Activated T-helper 1 cell treated with anti-CD3 and anti-CD28 coated beads, Interleukin-12 subunit alpha, Interleukin-12 subunit beta, Interleukin-2, Interleukin-4 antibody, amounts not matched to agents 30 ng/mL and 10 ng/mL and 1 ng/mL, durations not matched to agents 14 hours and 24 hours and 36 hours (primary cell): ENCODE measurements at regions not wholly inside any gene's neighbourhood (a gene's known extent, or its start where the extent isn't known, plus 50 kb on each side); places are given as distances from the start of the nearest gene placed in this dataset.

Source experiments
- DNase-seq: peaks from one replicate; pipeline ENCODE4 v3.0.0; 2021; ENCODE audit warnings: low spot score
- H3K27ac Mint-ChIP-seq: one replicate; pipeline ENCODE4 v1.8.0; 2021; ENCODE audit warnings: mild to moderate bottlenecking, mixed read lengths
- H3K27me3 Mint-ChIP-seq: one replicate; pipeline ENCODE4 v1.8.0; 2022; ENCODE audit warnings: mild to moderate bottlenecking, moderate library complexity, mixed read lengths; ENCODE audit not compliant: insufficient read depth
- H3K36me3 Mint-ChIP-seq: one replicate; pipeline ENCODE4 v1.8.0; 2021; ENCODE audit warnings: low read depth, mixed read lengths
- H3K4me1 Mint-ChIP-seq: one replicate; pipeline ENCODE4 v1.8.0; 2021; ENCODE audit warnings: low read depth, mixed read lengths
- H3K4me3 Mint-ChIP-seq: one replicate; pipeline ENCODE4 v1.8.0; 2021; ENCODE audit warnings: mild to moderate bottlenecking, moderate library complexity, mixed read lengths
- H3K9me3 Mint-ChIP-seq: one replicate; pipeline ENCODE4 v1.8.0; 2021; ENCODE audit warnings: mixed read lengths
- intact Hi-C: fragments of 100-400 bp; cut with micrococcal nuclease; formaldehyde crosslinking; loops from one replicate; pipeline ENCODE4 v1.15.1; 2024

GRCh38 chr22:47631571-47632102 is 869.2 kb downstream of the TBC1D22A start:
- no peaks in the 10 kb centered on the region for H3K36me3 Mint-ChIP-seq
- no peaks in the 10 kb centered on the region for H3K27me3 Mint-ChIP-seq
- H3K4me3 Mint-ChIP-seq: no peak overlapping the region
- H3K27ac Mint-ChIP-seq: no peak overlapping the region
- no peaks in the 10 kb centered on the region for H3K4me1 Mint-ChIP-seq
- intact Hi-C loops: no loop called here
- peaks cover 5% of the 10 kb centered on the region for H3K9me3 Mint-ChIP-seq
- DNase-seq: no peak

- H3K27ac Mint-ChIP-seq: no peak overlapping the region
- no peak for DNase-seq
- H3K4me3 Mint-ChIP-seq: no peak overlapping the region
- H3K4me1 Mint-ChIP-seq: no peaks in the 10 kb centered on the region
- no peaks in the 10 kb centered on the region for H3K27me3 Mint-ChIP-seq
- H3K36me3 Mint-ChIP-seq: no peaks in the 10 kb centered on the region
- H3K9me3 Mint-ChIP-seq: no peaks in the 10 kb centered on the region
- intact Hi-C loops: no loop called here
These were observed 868.5 kb downstream of the TBC1D22A start for GRCh38 chr22:47630741-47631534.

- Mint-ChIP-seq H3K27me3 (no peaks in the 10 kb centered on the region), H3K36me3 (no peaks in the 10 kb centered on the region), H3K4me3 (no peak overlapping the region), H3K27ac (no peak overlapping the region), H3K4me1 (no peaks in the 10 kb centered on the region), H3K9me3 (no peaks in the 10 kb centered on the region)
- no peak for DNase-seq
- intact Hi-C loops: no loop called here
These were observed 867.6 kb downstream of the TBC1D22A start for GRCh38 chr22:47629791-47630655.

- H3K4me1 Mint-ChIP-seq: no peaks in the 10 kb centered on the region
- no peaks in the 10 kb centered on the region for H3K27me3 Mint-ChIP-seq
- H3K9me3 Mint-ChIP-seq: no peaks in the 10 kb centered on the region
- no peak overlapping the region for H3K4me3 Mint-ChIP-seq
- no peak overlapping the region for H3K27ac Mint-ChIP-seq
- no peak for DNase-seq
- H3K36me3 Mint-ChIP-seq: no peaks in the 10 kb centered on the region
- intact Hi-C loops: no loop called here
These were observed 866.8 kb downstream of the TBC1D22A start for GRCh38 chr22:47629273-47629711.

- Mint-ChIP-seq H3K36me3 (no peaks in the 10 kb centered on the region), H3K9me3 (no peaks in the 10 kb centered on the region), H3K4me3 (no peak overlapping the region), H3K27me3 (no peaks in the 10 kb centered on the region), H3K27ac (no peak overlapping the region), H3K4me1 (no peaks in the 10 kb centered on the region)
- no peak for DNase-seq
- intact Hi-C loops: no loop called here
These were observed 866.2 kb downstream of the TBC1D22A start for GRCh38 chr22:47628477-47629272.

GRCh38 chr22:47627556-47628253 is 865.3 kb downstream of the TBC1D22A start:
- H3K9me3 Mint-ChIP-seq: no peaks in the 10 kb centered on the region
- intact Hi-C loops: no loop called here
- H3K4me3 Mint-ChIP-seq: no peak overlapping the region
- no peak for DNase-seq
- H3K27me3 Mint-ChIP-seq: no peaks in the 10 kb centered on the region
- no peaks in the 10 kb centered on the region for H3K4me1 Mint-ChIP-seq
- no peaks in the 10 kb centered on the region for H3K36me3 Mint-ChIP-seq
- no peak overlapping the region for H3K27ac Mint-ChIP-seq

GRCh38 chr22:47626428-47627390 is 864.3 kb downstream of the TBC1D22A start:
- Mint-ChIP-seq H3K36me3 (no peaks in the 10 kb centered on the region), H3K4me3 (no peak overlapping the region), H3K4me1 (no peaks in the 10 kb centered on the region), H3K9me3 (no peaks in the 10 kb centered on the region), H3K27ac (no peak overlapping the region), H3K27me3 (no peaks in the 10 kb centered on the region)
- intact Hi-C loops: no loop called here
- no peak for DNase-seq

- Mint-ChIP-seq H3K4me1 (no peaks in the 10 kb centered on the region), H3K27me3 (no peaks in the 10 kb centered on the region), H3K27ac (no peak overlapping the region), H3K4me3 (no peak overlapping the region), H3K36me3 (no peaks in the 10 kb centered on the region), H3K9me3 (no peaks in the 10 kb centered on the region)
- intact Hi-C loops: no loop called here
- no peak for DNase-seq
These were observed 863.3 kb downstream of the TBC1D22A start for GRCh38 chr22:47625531-47626427.

- intact Hi-C loops: no loop called here
- H3K27me3 Mint-ChIP-seq: no peaks in the 10 kb centered on the region
- no peak for DNase-seq
- H3K36me3 Mint-ChIP-seq: no peaks in the 10 kb centered on the region
- H3K4me1 Mint-ChIP-seq: no peaks in the 10 kb centered on the region
- no peak overlapping the region for H3K27ac Mint-ChIP-seq
- no peaks in the 10 kb centered on the region for H3K9me3 Mint-ChIP-seq
- no peak overlapping the region for H3K4me3 Mint-ChIP-seq
These were observed 862.5 kb downstream of the TBC1D22A start for GRCh38 chr22:47625013-47625385.

GRCh38 chr22:47624252-47625012 is 862.0 kb downstream of the TBC1D22A start:
- Mint-ChIP-seq H3K9me3 (no peaks in the 10 kb centered on the region), H3K27ac (no peak overlapping the region), H3K4me1 (no peaks in the 10 kb centered on the region), H3K27me3 (no peaks in the 10 kb centered on the region), H3K36me3 (no peaks in the 10 kb centered on the region), H3K4me3 (no peak overlapping the region)
- intact Hi-C loops: no loop called here
- DNase-seq: no peak
